ENCODE measurements at regions not wholly inside any gene's neighbourhood (a gene's known extent, or its start where the extent isn't known, plus 50 kb on each side); places are given as distances from the start of the nearest gene placed in this dataset.

- DNase-seq, result no peak
Measured at GRCh38 chr4:128381748-128382559, 94.3 kb upstream of the PGRMC2 start.

GRCh38 chr4:128380306-128380705, 92.7 kb upstream of the PGRMC2 start:
- no peak for DNase-seq

DNA sequence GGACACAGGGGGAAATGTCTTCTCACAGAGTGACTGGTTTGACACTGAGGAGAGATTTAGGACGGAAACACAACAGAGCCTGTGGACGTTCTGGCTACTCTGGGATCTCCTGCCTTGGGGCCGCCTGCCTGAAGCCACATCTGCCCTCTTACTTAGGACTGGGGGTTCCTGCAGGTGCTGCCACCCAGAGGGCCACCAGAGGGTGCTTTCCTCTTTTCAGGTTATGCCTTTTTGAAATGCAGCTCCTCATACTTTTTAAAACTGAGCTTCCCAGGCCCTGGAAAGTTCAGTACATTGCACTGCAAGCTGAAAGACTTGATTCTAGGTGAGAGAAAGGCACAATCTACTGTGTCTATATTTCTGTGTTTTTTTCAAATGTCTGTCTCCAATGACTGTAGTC, 92.2 kb upstream of the PGRMC2 start:
- DNase-seq, result no peak

- DNase-seq, result no peak
Measured at GRCh38 chr4:128378668-128379067, 91.1 kb upstream of the PGRMC2 start.

DNA sequence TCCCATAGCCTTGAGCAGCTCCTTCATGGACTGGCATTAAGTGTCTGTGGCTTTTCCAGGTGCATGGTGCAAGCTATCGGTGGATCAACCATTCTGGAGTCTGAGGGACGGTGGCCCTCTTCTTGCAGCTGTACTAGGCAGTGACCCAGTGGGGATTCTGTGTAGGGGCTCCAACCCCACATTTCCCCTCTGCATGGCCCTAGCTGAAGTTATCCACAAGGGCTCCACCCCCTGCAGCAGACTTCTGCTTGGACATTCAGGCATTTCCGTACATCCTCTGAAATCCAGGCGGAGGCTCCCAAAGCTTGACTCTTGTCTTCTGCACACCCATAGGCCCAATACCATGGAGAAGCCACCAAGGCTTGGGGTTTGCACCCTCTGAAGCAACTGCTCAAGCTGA, 89.3 kb upstream of the PGRMC2 start:
- DNase-seq, result no peak

- DNase-seq, result no peak
Measured at GRCh38 chr4:128376303-128376702, 88.7 kb upstream of the PGRMC2 start.

DNA sequence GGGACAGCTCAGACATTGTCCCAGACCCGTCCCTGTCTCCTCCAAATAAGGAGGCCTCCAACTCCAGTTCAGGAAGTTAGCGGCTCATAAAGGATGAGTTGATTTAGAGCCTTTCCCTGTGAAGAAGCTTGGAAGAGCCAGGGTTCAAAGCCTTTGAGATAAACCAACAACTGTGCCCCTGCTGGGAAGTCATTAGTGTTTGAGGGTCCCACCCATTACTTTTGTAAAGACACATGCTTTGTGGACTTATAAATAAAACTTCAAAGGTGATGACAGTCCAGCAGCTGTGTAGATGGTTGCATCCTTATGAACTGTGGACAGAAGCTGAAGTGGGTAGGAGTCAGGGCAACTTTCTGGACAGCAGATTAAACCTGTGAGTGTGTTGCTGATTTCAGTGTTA, 86.0 kb upstream of the PGRMC2 start:
- no peak for DNase-seq

DNA sequence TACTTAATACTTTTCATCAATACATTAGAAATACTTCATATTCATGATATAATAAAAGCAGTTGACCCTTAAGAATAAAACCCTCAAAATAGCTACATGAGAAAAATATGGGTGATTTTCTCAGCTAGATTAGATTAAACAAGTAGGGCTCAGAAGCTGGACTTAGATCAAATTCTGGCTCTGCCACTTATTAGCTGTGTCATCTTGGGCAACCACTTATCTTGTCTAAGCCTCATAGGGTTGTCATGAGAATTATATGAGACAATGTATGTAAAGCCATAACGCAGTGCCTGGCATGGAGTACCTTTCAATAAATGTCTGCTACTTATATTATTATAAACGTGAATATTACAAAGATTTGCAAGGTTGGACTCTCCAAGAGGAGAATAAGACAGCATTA, 84.3 kb upstream of the PGRMC2 start:
- DNase-seq, result no peak

GRCh38 chr4:128371001-128371777, 83.6 kb upstream of the PGRMC2 start:
- no peak for DNase-seq

GRCh38 chr4:128366212-128366611, 78.6 kb upstream of the PGRMC2 start:
- DNase-seq, result no peak

- no peak for DNase-seq
Measured at GRCh38 chr4:128364565-128364964, 77.0 kb upstream of the PGRMC2 start.

DNA sequence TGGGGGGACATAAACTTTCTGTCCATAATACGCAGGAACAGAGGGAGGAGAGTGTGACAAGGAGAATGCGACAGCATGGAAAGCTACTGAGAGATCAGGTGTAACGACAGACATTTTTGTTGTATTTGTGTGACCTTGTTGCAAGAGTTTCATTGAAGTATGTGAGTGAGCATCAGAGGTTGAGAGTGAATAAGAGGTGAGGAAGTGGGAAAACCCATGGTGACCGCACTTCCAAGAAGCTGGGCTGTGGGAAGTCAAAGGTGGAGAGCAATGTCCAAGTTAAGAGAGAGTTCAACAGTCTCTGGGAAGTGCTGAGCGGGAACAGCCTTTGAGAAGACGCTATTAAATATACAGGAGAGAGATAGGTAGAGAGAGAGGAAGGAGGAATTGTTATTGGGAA, 76.4 kb upstream of the PGRMC2 start:
- DNase-seq, result no peak

- no peak for DNase-seq
Measured at GRCh38 chr4:128362760-128363159, 75.1 kb upstream of the PGRMC2 start.

GRCh38 chr4:128359422-128359821, 71.8 kb upstream of the PGRMC2 start:
- no peak for DNase-seq

- DNase-seq, result no peak
Measured at GRCh38 chr4:128358913-128359279, 71.3 kb upstream of the PGRMC2 start.

- no peak for DNase-seq
Measured at GRCh38 chr4:128358231-128358912, 70.8 kb upstream of the PGRMC2 start.

DNA sequence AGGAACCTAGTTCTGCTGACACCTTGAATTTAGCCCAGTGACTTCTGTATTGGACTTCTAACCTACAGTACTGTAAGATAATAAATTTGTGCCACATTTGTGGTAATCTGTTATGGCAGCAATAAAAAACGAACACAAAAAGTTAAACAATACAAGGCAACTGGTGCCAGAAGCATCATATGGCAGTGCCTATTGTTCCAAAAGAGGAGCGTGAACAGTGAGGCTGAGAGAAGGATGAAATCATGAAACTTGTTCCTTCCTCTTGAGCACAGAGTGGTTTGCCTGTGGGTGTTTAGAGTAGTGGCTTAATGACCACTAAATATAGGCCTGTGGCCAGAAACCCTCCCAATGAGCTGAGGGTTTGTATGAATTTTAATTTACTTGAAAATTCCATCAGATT, 69.7 kb upstream of the PGRMC2 start:
- no peak for DNase-seq

DNA sequence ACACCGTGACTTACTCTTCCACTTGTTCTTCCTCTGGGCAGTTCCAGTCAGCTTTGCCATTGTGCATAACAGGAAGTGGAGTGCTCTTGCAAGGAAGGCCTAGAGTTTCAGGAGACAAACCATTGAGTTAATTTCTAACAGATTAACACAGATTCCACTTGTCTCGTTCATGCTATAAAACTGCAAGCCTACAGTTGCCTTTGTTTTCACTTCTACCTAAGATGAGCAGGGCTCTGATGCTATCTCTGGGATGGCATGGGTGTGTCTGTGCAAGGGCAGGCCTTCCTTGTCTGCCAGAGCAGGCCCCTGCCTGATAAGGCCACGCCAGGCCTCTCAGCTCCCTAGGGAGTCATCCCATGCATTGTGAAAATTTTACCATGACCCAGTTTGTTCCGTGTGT, 67.7 kb upstream of the PGRMC2 start:
- DNase-seq, result no peak

DNA sequence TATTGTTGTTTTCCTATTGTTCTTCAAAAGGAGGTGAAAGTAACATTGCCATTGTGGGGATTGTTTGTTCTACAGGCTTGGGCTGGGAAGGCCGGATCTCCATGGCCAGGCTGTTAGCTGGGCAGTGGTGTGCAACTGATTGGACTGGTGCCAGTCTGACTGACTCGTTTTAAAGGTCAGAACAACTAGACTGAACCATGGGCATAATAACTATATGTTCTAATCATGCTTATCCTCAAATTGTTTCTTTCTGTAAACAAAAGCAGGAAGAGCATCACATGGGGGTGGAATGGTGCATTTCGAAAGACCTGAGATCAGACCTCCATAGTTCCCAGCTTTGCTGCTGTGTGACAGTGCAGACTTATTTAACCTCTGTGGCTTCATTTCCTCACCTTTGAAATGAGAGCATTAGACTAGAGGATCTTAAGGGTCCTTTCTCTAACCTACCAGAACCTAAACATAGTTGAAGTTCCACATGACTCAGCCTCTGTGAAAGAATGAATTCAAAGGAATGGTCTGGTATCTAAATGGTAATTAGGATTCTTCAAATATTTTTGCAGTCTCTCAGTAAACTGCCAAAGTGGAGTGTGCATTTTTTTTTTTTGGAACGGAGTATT, 66.7 kb upstream of the PGRMC2 start:
- DNase-seq, result no peak

- no peak for DNase-seq
Measured at GRCh38 chr4:128353791-128354190, 66.2 kb upstream of the PGRMC2 start.

GRCh38 chr4:128351502-128351901, 63.9 kb upstream of the PGRMC2 start:
- DNase-seq, result no peak

DNA sequence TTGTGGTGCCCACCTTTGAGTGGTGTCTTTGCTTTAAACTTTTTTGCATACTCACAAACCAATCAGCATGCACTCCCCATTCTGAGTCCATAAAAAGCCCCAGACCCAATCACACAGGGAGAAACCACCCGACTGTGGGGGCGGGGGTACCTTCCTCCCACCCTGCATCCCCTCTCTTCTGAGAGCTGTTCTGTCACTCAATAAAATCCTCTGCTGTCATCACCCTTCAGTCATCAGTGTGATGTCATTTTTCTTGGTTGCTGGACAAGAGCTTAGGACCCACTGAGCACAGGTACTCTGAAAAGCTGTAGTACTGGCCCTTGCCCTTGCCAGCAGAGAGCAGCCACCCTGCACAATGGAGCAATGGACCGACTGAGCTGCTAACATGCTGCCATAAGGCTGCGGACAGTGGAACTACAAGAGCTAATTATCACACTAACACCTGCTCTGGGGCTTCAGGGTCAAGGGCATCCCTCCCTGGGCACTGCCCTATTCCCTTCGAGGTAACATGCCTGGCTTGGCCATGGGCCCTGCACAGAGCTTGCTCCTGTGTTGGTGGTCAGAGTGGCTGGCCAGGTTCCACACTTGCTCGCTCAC, 62.9 kb upstream of the PGRMC2 start:
- DNase-seq, result no peak

DNA sequence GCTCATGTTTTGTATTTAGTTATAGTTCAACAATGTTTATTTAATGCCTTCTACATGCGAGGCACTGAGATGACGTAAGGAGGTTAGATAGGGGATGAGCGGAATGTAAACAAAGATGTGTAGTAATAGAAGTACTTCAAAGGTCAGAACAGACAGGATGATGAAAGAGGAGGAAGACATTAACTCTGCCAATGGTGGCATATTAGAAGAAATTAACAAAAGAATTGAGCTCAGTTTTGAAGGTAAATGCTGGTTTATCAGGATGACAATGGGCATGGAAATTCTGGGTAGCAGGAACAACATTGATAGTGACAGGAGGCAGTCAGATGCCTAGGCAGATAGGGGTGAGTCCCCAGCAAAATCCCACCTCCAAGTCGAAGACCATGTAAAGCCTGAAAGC, 62.3 kb upstream of the PGRMC2 start:
- DNase-seq, result no peak

All from activated CD4-positive, CD25-positive, alpha-beta regulatory T cell treated with anti-CD3 and anti-CD28 coated beads, Interleukin-2, amount 50 U/mL, for 72 hours (primary cell).